B cell (primary cell): ENCODE measurements at regions not wholly inside any gene's neighbourhood (a gene's known extent, or its start where the extent isn't known, plus 50 kb on each side); places are given as distances from the start of the nearest gene placed in this dataset.

Experiments
- EZH2 ChIP-seq: IDR thresholded peaks from 2 replicates; pipeline ENCODE4 v1.6.1; 2012; ENCODE audit warnings: borderline replicate concordance, low read depth, mild to moderate bottlenecking, moderate library complexity, low read length; ENCODE audit not compliant: insufficient read depth, poor library complexity, severe bottlenecking
- TF ChIP-seq, protein P1 (sequence below): fragments of 200-600 bp; IDR thresholded peaks from one replicate; pipeline ENCODE4 v1.8.0; 2022; ENCODE audit warnings: antibody characterized with exemption, mild to moderate bottlenecking

DNA sequence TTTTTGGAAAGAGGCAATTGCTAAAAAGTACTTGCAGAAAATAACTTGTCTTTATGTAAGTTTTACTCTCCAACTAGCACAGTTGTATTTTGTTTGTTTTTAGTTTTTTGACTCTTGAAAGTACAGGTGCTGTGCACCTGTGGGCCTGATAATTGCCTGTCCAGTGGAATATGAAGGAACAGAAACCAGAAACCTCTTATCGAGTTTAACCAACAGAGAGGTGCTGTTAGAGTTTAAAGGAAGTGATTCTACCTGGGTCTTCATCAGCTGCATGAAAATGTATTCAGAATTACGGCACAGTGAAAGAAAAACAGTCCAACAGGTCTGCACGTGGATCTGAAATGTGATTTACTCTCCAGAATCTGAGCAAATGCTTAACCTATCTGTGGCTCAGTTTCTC, 326.6 kb upstream of the POM121L12 start:
- TF ChIP-seq, protein P1, sequence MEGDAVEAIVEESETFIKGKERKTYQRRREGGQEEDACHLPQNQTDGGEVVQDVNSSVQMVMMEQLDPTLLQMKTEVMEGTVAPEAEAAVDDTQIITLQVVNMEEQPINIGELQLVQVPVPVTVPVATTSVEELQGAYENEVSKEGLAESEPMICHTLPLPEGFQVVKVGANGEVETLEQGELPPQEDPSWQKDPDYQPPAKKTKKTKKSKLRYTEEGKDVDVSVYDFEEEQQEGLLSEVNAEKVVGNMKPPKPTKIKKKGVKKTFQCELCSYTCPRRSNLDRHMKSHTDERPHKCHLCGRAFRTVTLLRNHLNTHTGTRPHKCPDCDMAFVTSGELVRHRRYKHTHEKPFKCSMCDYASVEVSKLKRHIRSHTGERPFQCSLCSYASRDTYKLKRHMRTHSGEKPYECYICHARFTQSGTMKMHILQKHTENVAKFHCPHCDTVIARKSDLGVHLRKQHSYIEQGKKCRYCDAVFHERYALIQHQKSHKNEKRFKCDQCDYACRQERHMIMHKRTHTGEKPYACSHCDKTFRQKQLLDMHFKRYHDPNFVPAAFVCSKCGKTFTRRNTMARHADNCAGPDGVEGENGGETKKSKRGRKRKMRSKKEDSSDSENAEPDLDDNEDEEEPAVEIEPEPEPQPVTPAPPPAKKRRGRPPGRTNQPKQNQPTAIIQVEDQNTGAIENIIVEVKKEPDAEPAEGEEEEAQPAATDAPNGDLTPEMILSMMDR = no peak
- TF ChIP-seq EZH2 = no peak
